SK-N-SH treated with all-trans-retinoic acid at 6 μM for 48 hours (cell line): ENCODE measurements at regions not wholly inside any gene's neighbourhood (a gene's known extent, or its start where the extent isn't known, plus 50 kb on each side); places are given as distances from the start of the nearest gene placed in this dataset.

Source experiments
- ATAC-seq: fragments of 200-7000 bp; cut with Tn5 transposase; 3 replicates; pipeline ENCODE4 v1.9.1; 2020; ENCODE audit warnings: mild to moderate bottlenecking, moderate library complexity
- BACH2 ChIP-seq: fragments of 250-450 bp; sonication (Bioruptor Pico); IDR thresholded peaks from 2 replicates; pipeline ENCODE4 v1.9.0; 2021; ENCODE audit warnings: mild to moderate bottlenecking, borderline replicate concordance
- CREB5 ChIP-seq: fragments of 250-450 bp; sonication (Bioruptor Pico); IDR thresholded peaks from 2 replicates; pipeline ENCODE4 v1.5.1; 2020; ENCODE audit warnings: low read depth, mild to moderate bottlenecking, moderate library complexity
- CSDC2 ChIP-seq: fragments of 250-450 bp; sonication (Bioruptor Pico); IDR thresholded peaks from 2 replicates; pipeline ENCODE4 v1.5.0; 2020; ENCODE audit warnings: mild to moderate bottlenecking, moderate library complexity
- CSRNP3 ChIP-seq: fragments of 250-450 bp; sonication (Bioruptor Pico); IDR thresholded peaks from 2 replicates; pipeline ENCODE4 v1.5.1; 2021; ENCODE audit warnings: mild to moderate bottlenecking, moderate library complexity
- ESRRG ChIP-seq: fragments of 250-450 bp; sonication (Bioruptor Pico); IDR thresholded peaks from 2 replicates; pipeline ENCODE4 v1.6.1; 2021; ENCODE audit warnings: mild to moderate bottlenecking
- GLIS3 ChIP-seq: fragments of 250-450 bp; sonication (Bioruptor Pico); IDR thresholded peaks from 2 replicates; pipeline ENCODE4 v1.5.0; 2020; ENCODE audit warnings: mild to moderate bottlenecking, moderate library complexity
- ISL1 ChIP-seq: fragments of 250-450 bp; sonication (Bioruptor Pico); IDR thresholded peaks from 2 replicates; pipeline ENCODE4 v2.1.2; 2022; ENCODE audit warnings: mild to moderate bottlenecking, moderate library complexity
- OSR1 ChIP-seq: fragments of 250-450 bp; sonication (Bioruptor Pico); IDR thresholded peaks from 2 replicates; pipeline ENCODE4 v1.8.0; 2022; ENCODE audit warnings: moderate library complexity, mild to moderate bottlenecking, inconsistent platforms
- PATZ1 ChIP-seq: fragments of 250-450 bp; sonication (Bioruptor Pico); IDR thresholded peaks from 2 replicates; pipeline ENCODE4 v1.8.0; 2020; ENCODE audit warnings: mild to moderate bottlenecking, moderate library complexity, borderline replicate concordance
- POU6F1 ChIP-seq: fragments of 250-450 bp; sonication (Bioruptor Pico); IDR thresholded peaks from 2 replicates; pipeline ENCODE4 v1.8.0; 2021; ENCODE audit warnings: low read depth, mild to moderate bottlenecking, moderate library complexity, borderline replicate concordance
- PPARA ChIP-seq: fragments of 250-450 bp; sonication (Bioruptor Pico); IDR thresholded peaks from 2 replicates; pipeline ENCODE4 v1.5.0; 2020; ENCODE audit warnings: mild to moderate bottlenecking, borderline replicate concordance
- SNAI2 ChIP-seq: fragments of 250-450 bp; sonication (Bioruptor Pico); IDR thresholded peaks from 2 replicates; pipeline ENCODE4 v1.5.0; 2020; ENCODE audit warnings: mild to moderate bottlenecking, moderate library complexity
- TCF4 ChIP-seq: fragments of 250-450 bp; sonication (Bioruptor Pico); IDR thresholded peaks from 2 replicates; pipeline ENCODE4 v1.8.0; 2021; ENCODE audit warnings: mild to moderate bottlenecking, moderate library complexity, borderline replicate concordance
- TOX ChIP-seq: fragments of 250-450 bp; sonication (Bioruptor Pico); IDR thresholded peaks from 2 replicates; pipeline ENCODE4 v1.8.0; 2021; ENCODE audit warnings: mild to moderate bottlenecking, moderate library complexity, borderline replicate concordance
- TSHZ2 ChIP-seq: fragments of 250-450 bp; sonication (Bioruptor Pico); IDR thresholded peaks from 2 replicates; pipeline ENCODE4 v1.5.0; 2020; ENCODE audit warnings: mild to moderate bottlenecking, moderate library complexity
- ZC3H10 ChIP-seq: fragments of 250-450 bp; sonication (Bioruptor Pico); IDR thresholded peaks from 2 replicates; pipeline ENCODE4 v1.5.1; 2021; ENCODE audit warnings: mild to moderate bottlenecking, moderate library complexity
- ZFP3 ChIP-seq: fragments of 250-450 bp; sonication (Bioruptor Pico); IDR thresholded peaks from 2 replicates; pipeline ENCODE4 v1.5.0; 2020; ENCODE audit warnings: mild to moderate bottlenecking, moderate library complexity
- ZFP30 ChIP-seq: fragments of 450-650 bp; formaldehyde crosslinking; IDR thresholded peaks from 2 replicates; pipeline ENCODE4 v1.5.0; 2022; ENCODE audit warnings: mild to moderate bottlenecking, moderate library complexity
- ZNF565 ChIP-seq: fragments of 450-650 bp; formaldehyde crosslinking; conservative IDR thresholded peaks from 2 replicates; pipeline ENCODE4 v1.5.0; 2020; ENCODE audit warnings: low read depth, mild to moderate bottlenecking, moderate library complexity
- ZNF8 ChIP-seq: fragments of 450-650 bp; formaldehyde crosslinking; IDR thresholded peaks from 2 replicates; pipeline ENCODE4 v1.5.0; 2020; ENCODE audit warnings: mild to moderate bottlenecking, moderate library complexity

- TF ChIP-seq ZFP30 (CRISPR knock-in tag), result no peak
- no peak for TF ChIP-seq ESRRG (CRISPR knock-in tag)
- no peak for TF ChIP-seq BACH2
- TF ChIP-seq CSRNP3 (CRISPR knock-in tag), result no peak
- no peak for TF ChIP-seq ZFP3 (CRISPR knock-in tag)
- no peak for TF ChIP-seq TSHZ2 (CRISPR knock-in tag)
- no peak for TF ChIP-seq TCF4 (CRISPR knock-in tag)
- TF ChIP-seq PATZ1 (CRISPR knock-in tag), result no peak
- no peak for TF ChIP-seq GLIS3 (CRISPR knock-in tag)
- TF ChIP-seq POU6F1 (CRISPR knock-in tag), result no peak
- no peak for TF ChIP-seq OSR1
- no peak for TF ChIP-seq ZNF565 (CRISPR knock-in tag)
- no peak for TF ChIP-seq ISL1 (CRISPR knock-in tag)
- no peak for TF ChIP-seq ZNF8 (CRISPR knock-in tag)
- TF ChIP-seq ZC3H10, result no peak
- ATAC-seq, result no peak
Measured at GRCh38 chr4:12723849-12724447, 760.2 kb downstream of the RAB28 start.

GRCh38 chr4:12716896-12717295 is 767.2 kb downstream of the RAB28 start:
- ATAC-seq, result no peak
- TF ChIP-seq PPARA (CRISPR knock-in tag) (no peak), ZNF565 (CRISPR knock-in tag) (no peak), CREB5 (CRISPR knock-in tag) (no peak), TOX (CRISPR knock-in tag) (no peak), BACH2 (no peak), GLIS3 (CRISPR knock-in tag) (no peak), SNAI2 (CRISPR knock-in tag) (no peak), CSDC2 (no peak), CSRNP3 (CRISPR knock-in tag) (no peak), TSHZ2 (CRISPR knock-in tag) (no peak), ZNF8 (CRISPR knock-in tag) (no peak)
- TF ChIP-seq, all 23 proteins: peak for 0
